ENCODE measurements at regions not wholly inside any gene's neighbourhood (a gene's known extent, or its start where the extent isn't known, plus 50 kb on each side); places are given as distances from the start of the nearest gene placed in this dataset.

GRCh38 chr2:59005836-59006615 lies 764.9 kb upstream of the FANCL start:
- WGBS, result 73% methylated on average over 5 of the region's 5 CpGs
- Histone ChIP-seq H3K4me1 (ENCODE audit: insufficient read depth) (no peaks in the 10 kb centered on the region), H3K4me3 (ENCODE audit: low read depth, low read length) (no peak overlapping the region), H3K36me3 (ENCODE audit: insufficient read depth) (no peaks in the 10 kb centered on the region), H3K27ac (ENCODE audit: low read depth) (no peak overlapping the region)
- DNase-seq (ENCODE audit: extremely low spot score), result no peak

GRCh38 chr2:59004621-59005020 lies 763.5 kb upstream of the FANCL start:
- Histone ChIP-seq H3K36me3 (ENCODE audit: insufficient read depth) (no peaks in the 10 kb centered on the region), H3K4me3 (ENCODE audit: low read depth, low read length) (no peak overlapping the region), H3K27ac (ENCODE audit: low read depth) (no peak overlapping the region), H3K4me1 (ENCODE audit: insufficient read depth) (no peaks in the 10 kb centered on the region)
- no peak for DNase-seq (ENCODE audit: extremely low spot score)

- no peaks in the 10 kb centered on the region for H3K36me3 ChIP-seq (ENCODE audit: insufficient read depth)
- H3K4me3 ChIP-seq (ENCODE audit: low read depth, low read length), result no peak overlapping the region
- H3K27ac ChIP-seq (ENCODE audit: low read depth), result no peak overlapping the region
- 39% methylated on average over 2 of the region's 2 CpGs for WGBS
- DNase-seq (ENCODE audit: extremely low spot score), result no peak
- H3K4me1 ChIP-seq (ENCODE audit: insufficient read depth), result no peaks in the 10 kb centered on the region
Observed at GRCh38 chr2:59000796-59001195, 759.7 kb upstream of the FANCL start.

GRCh38 chr2:58992062-58992706 lies 751.1 kb upstream of the FANCL start:
- Histone ChIP-seq H3K4me3 (ENCODE audit: low read depth, low read length) (no peak overlapping the region), H3K27ac (ENCODE audit: low read depth) (no peak overlapping the region), H3K4me1 (ENCODE audit: insufficient read depth) (no peaks in the 10 kb centered on the region), H3K36me3 (ENCODE audit: insufficient read depth) (no peaks in the 10 kb centered on the region)
- no peak for DNase-seq (ENCODE audit: extremely low spot score)
- 59% methylated on average over 4 of the region's 4 CpGs for WGBS

GRCh38 chr2:58991357-58991756 lies 750.2 kb upstream of the FANCL start:
- 71% methylated on average over 5 of the region's 5 CpGs for WGBS
- no peak for DNase-seq (ENCODE audit: extremely low spot score)
- H3K36me3 ChIP-seq (ENCODE audit: insufficient read depth), result no peaks in the 10 kb centered on the region
- no peak overlapping the region for H3K4me3 ChIP-seq (ENCODE audit: low read depth, low read length)
- H3K4me1 ChIP-seq (ENCODE audit: insufficient read depth), result no peaks in the 10 kb centered on the region
- no peak overlapping the region for H3K27ac ChIP-seq (ENCODE audit: low read depth)

GRCh38 chr2:58985541-58985940 lies 744.4 kb upstream of the FANCL start:
- Histone ChIP-seq H3K27ac (ENCODE audit: low read depth) (no peak overlapping the region), H3K36me3 (ENCODE audit: insufficient read depth) (no peaks in the 10 kb centered on the region), H3K4me1 (ENCODE audit: insufficient read depth) (no peaks in the 10 kb centered on the region), H3K4me3 (ENCODE audit: low read depth, low read length) (no peak overlapping the region)
- WGBS, result 81% methylated on average over 2 of the region's 2 CpGs
- no peak for DNase-seq (ENCODE audit: extremely low spot score)

GRCh38 chr2:58984731-58985130 lies 743.6 kb upstream of the FANCL start:
- no peak overlapping the region for H3K27ac ChIP-seq (ENCODE audit: low read depth)
- WGBS, result 70% methylated on average over 1 of the region's 1 CpG
- DNase-seq (ENCODE audit: extremely low spot score), result no peak
- H3K36me3 ChIP-seq (ENCODE audit: insufficient read depth), result no peaks in the 10 kb centered on the region
- no peak overlapping the region for H3K4me3 ChIP-seq (ENCODE audit: low read depth, low read length)
- H3K4me1 ChIP-seq (ENCODE audit: insufficient read depth), result no peaks in the 10 kb centered on the region

GRCh38 chr2:58983111-58983510 lies 742.0 kb upstream of the FANCL start:
- Histone ChIP-seq H3K36me3 (ENCODE audit: insufficient read depth) (no peaks in the 10 kb centered on the region), H3K27ac (ENCODE audit: low read depth) (no peak overlapping the region), H3K4me3 (ENCODE audit: low read depth, low read length) (no peak overlapping the region), H3K4me1 (ENCODE audit: insufficient read depth) (no peaks in the 10 kb centered on the region)
- no peak for DNase-seq (ENCODE audit: extremely low spot score)
- WGBS, result 90% methylated on average over 4 of the region's 4 CpGs

- WGBS, result 87% methylated on average over 7 of the region's 7 CpGs
- H3K4me3 ChIP-seq (ENCODE audit: low read depth, low read length), result no peak overlapping the region
- H3K4me1 ChIP-seq (ENCODE audit: insufficient read depth), result no peaks in the 10 kb centered on the region
- no peak overlapping the region for H3K27ac ChIP-seq (ENCODE audit: low read depth)
- DNase-seq (ENCODE audit: extremely low spot score), result no peak
- no peaks in the 10 kb centered on the region for H3K36me3 ChIP-seq (ENCODE audit: insufficient read depth)
Observed at GRCh38 chr2:58981237-58981636, 740.1 kb upstream of the FANCL start.

- H3K27ac ChIP-seq (ENCODE audit: low read depth), result no peak overlapping the region
- 78% methylated on average over 9 of the region's 9 CpGs for WGBS
- H3K4me1 ChIP-seq (ENCODE audit: insufficient read depth), result no peaks in the 10 kb centered on the region
- no peak overlapping the region for H3K4me3 ChIP-seq (ENCODE audit: low read depth, low read length)
- DNase-seq (ENCODE audit: extremely low spot score), result no peak
- H3K36me3 ChIP-seq (ENCODE audit: insufficient read depth), result no peaks in the 10 kb centered on the region
Observed at GRCh38 chr2:58976375-58977071, 735.4 kb upstream of the FANCL start.

GRCh38 chr2:58974881-58975280 lies 733.8 kb upstream of the FANCL start:
- Histone ChIP-seq H3K4me1 (ENCODE audit: insufficient read depth) (no peaks in the 10 kb centered on the region), H3K27ac (ENCODE audit: low read depth) (no peak overlapping the region), H3K36me3 (ENCODE audit: insufficient read depth) (no peaks in the 10 kb centered on the region), H3K4me3 (ENCODE audit: low read depth, low read length) (no peak overlapping the region)
- 86% methylated on average over 7 of the region's 7 CpGs for WGBS
- DNase-seq (ENCODE audit: extremely low spot score), result no peak

- Histone ChIP-seq H3K36me3 (ENCODE audit: insufficient read depth) (no peaks in the 10 kb centered on the region), H3K4me3 (ENCODE audit: low read depth, low read length) (no peak overlapping the region), H3K27ac (ENCODE audit: low read depth) (no peak overlapping the region), H3K4me1 (ENCODE audit: insufficient read depth) (no peaks in the 10 kb centered on the region)
- WGBS, result 65% methylated on average over 2 of the region's 2 CpGs
- no peak for DNase-seq (ENCODE audit: extremely low spot score)
Observed at GRCh38 chr2:58974426-58974825, 733.3 kb upstream of the FANCL start.

GRCh38 chr2:58973811-58974281 lies 732.7 kb upstream of the FANCL start:
- H3K4me3 ChIP-seq (ENCODE audit: low read depth, low read length), result no peak overlapping the region

GRCh38 chr2:58972737-58973136 lies 731.6 kb upstream of the FANCL start:
- WGBS, result 61% methylated on average over 1 of the region's 1 CpG
- H3K4me3 ChIP-seq (ENCODE audit: low read depth, low read length), result no peak overlapping the region
- no peak for DNase-seq (ENCODE audit: extremely low spot score)
- no peaks in the 10 kb centered on the region for H3K4me1 ChIP-seq (ENCODE audit: insufficient read depth)
- no peaks in the 10 kb centered on the region for H3K36me3 ChIP-seq (ENCODE audit: insufficient read depth)
- H3K27ac ChIP-seq (ENCODE audit: low read depth), result no peak overlapping the region

More at GRCh38 chr2:58973811-58974281, 732.7 kb upstream of the FANCL start:
- no peak overlapping the region for H3K27ac ChIP-seq (ENCODE audit: low read depth)
- no peaks in the 10 kb centered on the region for H3K36me3 ChIP-seq (ENCODE audit: insufficient read depth)
- no peaks in the 10 kb centered on the region for H3K4me1 ChIP-seq (ENCODE audit: insufficient read depth)
- 47% methylated on average over 6 of the region's 6 CpGs for WGBS
- no peak for DNase-seq (ENCODE audit: extremely low spot score)
